Gastroesophageal sphincter (tissue), 3 donors: ENCODE measurements at regions not wholly inside any gene's neighbourhood (a gene's known extent, or its start where the extent isn't known, plus 50 kb on each side); places are given as distances from the start of the nearest gene placed in this dataset.

Source experiments
- EP300 ChIP-seq: sonication (generic); formaldehyde crosslinking; IDR thresholded peaks from one replicate; pipeline ENCODE4 v1.6.1; 2017; ENCODE audit warnings: antibody characterized with exemption, mild to moderate bottlenecking
- POLR2A ChIP-seq, 2 donors: fragments of 450-650 bp; IDR thresholded peaks; one replicate each; pipeline ENCODE4 v1.6.1; 2017; ENCODE audit warnings: antibody characterized with exemption in 2 of 2, mild to moderate bottlenecking in 2 of 2, moderate library complexity in 1 of 2
- TF ChIP-seq, protein P1 (sequence below), 4 experiments: fragments of 200-600 bp in 2 of 4; fragments of 450-650 bp in 2 of 4; sonication (generic) in 1 of 4; IDR thresholded peaks; one replicate each; pipeline ENCODE4 v1.5.1; 2017 to 2019; ENCODE audit warnings: antibody characterized with exemption in 4 of 4, mild to moderate bottlenecking in 2 of 4, moderate library complexity in 2 of 4

GRCh38 chr11:92393218-92393617 is 168.6 kb downstream of the FAT3 start:
- no peak for TF ChIP-seq EP300
- TF ChIP-seq, protein P1, sequence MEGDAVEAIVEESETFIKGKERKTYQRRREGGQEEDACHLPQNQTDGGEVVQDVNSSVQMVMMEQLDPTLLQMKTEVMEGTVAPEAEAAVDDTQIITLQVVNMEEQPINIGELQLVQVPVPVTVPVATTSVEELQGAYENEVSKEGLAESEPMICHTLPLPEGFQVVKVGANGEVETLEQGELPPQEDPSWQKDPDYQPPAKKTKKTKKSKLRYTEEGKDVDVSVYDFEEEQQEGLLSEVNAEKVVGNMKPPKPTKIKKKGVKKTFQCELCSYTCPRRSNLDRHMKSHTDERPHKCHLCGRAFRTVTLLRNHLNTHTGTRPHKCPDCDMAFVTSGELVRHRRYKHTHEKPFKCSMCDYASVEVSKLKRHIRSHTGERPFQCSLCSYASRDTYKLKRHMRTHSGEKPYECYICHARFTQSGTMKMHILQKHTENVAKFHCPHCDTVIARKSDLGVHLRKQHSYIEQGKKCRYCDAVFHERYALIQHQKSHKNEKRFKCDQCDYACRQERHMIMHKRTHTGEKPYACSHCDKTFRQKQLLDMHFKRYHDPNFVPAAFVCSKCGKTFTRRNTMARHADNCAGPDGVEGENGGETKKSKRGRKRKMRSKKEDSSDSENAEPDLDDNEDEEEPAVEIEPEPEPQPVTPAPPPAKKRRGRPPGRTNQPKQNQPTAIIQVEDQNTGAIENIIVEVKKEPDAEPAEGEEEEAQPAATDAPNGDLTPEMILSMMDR (IDR thresholded peaks at IDR 0.05): no peak
- no peak for TF ChIP-seq POLR2A (IDR thresholded peaks at IDR 0.05)
